ENCODE measurements at regions not wholly inside any gene's neighbourhood (a gene's known extent, or its start where the extent isn't known, plus 50 kb on each side); places are given as distances from the start of the nearest gene placed in this dataset.
"Not testable (repeated sequence)": the region's sequence is repeated elsewhere in the genome, so short reads cannot be mapped to it uniquely, and the experiment has no call there.

GRCh38 chr13:52565324-52565723 lies 76.9 kb upstream of the HNRNPA1L2 start:
- in situ Hi-C loops (cut with HindIII; ENCODE audit: low sequenced_read_pairs); DNase-seq (ENCODE audit: low read depth, low spot score); H3K4me3 ChIP-seq (ENCODE audit: low read depth, low read length): not testable (repeated sequence)

GRCh38 chr13:52569904-52570602 lies 72.2 kb upstream of the HNRNPA1L2 start:
- in situ Hi-C loops (cut with HindIII; ENCODE audit: low sequenced_read_pairs); H3K4me3 ChIP-seq (ENCODE audit: low read depth, low read length): not testable (repeated sequence)
- TF ChIP-seq CTCF (IDR thresholded peaks at IDR 0.05; ENCODE audit: low read depth, low read length): peak; percentile 46
- peak; percentile 74 for DNase-seq (ENCODE audit: low read depth, low spot score)

- DNase-seq (ENCODE audit: low read depth, low spot score); H3K4me3 ChIP-seq (ENCODE audit: low read depth, low read length); in situ Hi-C loops (cut with HindIII; ENCODE audit: low sequenced_read_pairs): not testable (repeated sequence)
Observed at GRCh38 chr13:52571163-52571562, 71.1 kb upstream of the HNRNPA1L2 start.

GRCh38 chr13:52582962-52583361 lies 59.3 kb upstream of the HNRNPA1L2 start:
- H3K4me3 ChIP-seq (ENCODE audit: low read depth, low read length); DNase-seq (ENCODE audit: low read depth, low spot score); in situ Hi-C loops (cut with HindIII; ENCODE audit: low sequenced_read_pairs): not testable (repeated sequence)
